GM21529 (cell line): ENCODE measurements at regions not wholly inside any gene's neighbourhood (a gene's known extent, or its start where the extent isn't known, plus 50 kb on each side); places are given as distances from the start of the nearest gene placed in this dataset.

Experiments
- ATAC-seq: cut with Tn5 transposase; IDR thresholded peaks from one replicate; pipeline ENCODE4 v1.9.1; 2021; ENCODE audit not compliant: unreplicated experiment

DNA sequence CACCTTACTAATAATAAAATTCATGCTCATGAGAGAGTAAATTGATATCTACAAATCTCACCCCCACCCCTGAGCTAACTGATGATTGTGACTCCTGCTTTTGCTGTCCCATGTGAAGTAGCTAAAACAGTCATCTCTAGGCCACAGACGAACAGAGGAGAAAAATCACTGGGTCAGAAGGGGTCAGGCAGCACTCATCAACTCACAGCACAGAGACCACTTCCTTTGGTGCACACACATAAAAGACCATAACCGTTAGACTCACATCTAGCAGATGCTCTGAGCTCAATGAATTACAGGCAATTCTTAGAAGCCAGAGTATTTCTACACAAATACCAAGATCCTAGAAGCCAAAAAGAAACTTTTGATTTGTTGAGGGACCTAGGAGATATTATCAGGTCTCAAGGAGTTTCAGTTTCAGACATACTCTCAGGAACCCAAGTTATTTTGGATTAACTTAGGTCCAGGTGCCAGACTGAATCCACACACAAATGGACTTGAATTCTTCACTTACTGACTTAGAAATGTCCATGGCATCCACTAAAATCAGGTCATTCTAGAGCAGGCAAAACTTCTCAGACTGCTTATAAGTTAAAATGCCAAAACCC lies 65.0 kb upstream of the TES start:
- ATAC-seq = peak; percentile 74

GRCh38 chr7:116148108-116148507 lies 62.2 kb upstream of the TES start:
- ATAC-seq = no peak

- ATAC-seq = no peak
Measured at GRCh38 chr7:116148626-116149025, 61.7 kb upstream of the TES start.

- ATAC-seq = peak; percentile 91
Measured at GRCh38 chr7:116150588-116150987, 59.8 kb upstream of the TES start.

DNA sequence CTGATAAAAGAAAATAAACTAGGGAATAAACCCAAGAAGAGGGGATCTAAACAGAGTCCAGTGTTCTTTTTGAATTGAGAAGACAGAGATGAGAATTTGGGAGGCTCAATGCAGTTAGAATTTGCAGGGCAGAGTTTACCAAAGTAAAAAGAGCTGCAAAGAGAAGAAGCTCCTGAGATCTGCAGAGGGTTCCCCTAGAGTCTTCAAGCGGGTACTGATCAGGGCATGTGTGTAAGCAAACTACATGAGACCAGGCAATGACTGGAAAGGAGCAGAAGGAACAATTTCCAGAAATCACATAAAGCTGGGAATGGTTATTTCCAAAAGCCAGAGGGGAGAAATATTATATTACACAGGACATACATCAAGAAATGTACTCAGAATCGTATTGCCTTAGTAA lies 58.1 kb upstream of the TES start:
- ATAC-seq = no peak

DNA sequence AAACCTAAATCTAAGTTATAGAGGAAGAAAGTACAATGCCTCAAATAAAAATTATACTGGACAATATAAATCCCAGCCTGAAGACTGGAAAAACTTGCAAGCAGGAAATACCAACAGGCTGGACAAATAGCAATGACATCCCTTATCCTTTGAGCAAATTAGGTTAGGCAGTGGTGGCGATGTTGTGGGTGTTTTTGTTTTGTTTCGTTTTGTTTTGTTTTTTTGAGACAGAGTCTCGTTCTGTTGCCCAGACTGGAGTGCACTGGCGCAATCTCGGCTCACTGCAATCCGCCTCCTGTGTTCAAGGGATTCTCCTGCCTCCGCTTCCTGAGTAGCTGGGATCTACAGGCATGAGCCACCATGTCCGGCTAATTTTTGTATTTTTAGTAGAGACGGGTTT lies 57.3 kb upstream of the TES start:
- ATAC-seq = no peak

GRCh38 chr7:116159711-116160110 lies 50.6 kb upstream of the TES start:
- peak; percentile 37 for ATAC-seq
